K562 (cell line): ENCODE measurements at regions not wholly inside any gene's neighbourhood (a gene's known extent, or its start where the extent isn't known, plus 50 kb on each side); places are given as distances from the start of the nearest gene placed in this dataset.

Experiments
- ATF1 ChIP-seq, 2 experiments: fragments of 450-650 bp in 1 of 2; IDR thresholded peaks; 2 replicates each; pipeline ENCODE4 v1.6.1; 2016; ENCODE audit warnings: missing compliant biosample characterization in 1 of 2, missing genetic modification characterization in 1 of 2
- ATF7 ChIP-seq: fragments of 450-650 bp; IDR thresholded peaks from 2 replicates; pipeline ENCODE4 v1.7.1; 2014; ENCODE audit warnings: mild to moderate bottlenecking, moderate library complexity
- CBFA2T2 ChIP-seq: fragments of 450-650 bp; conservative IDR thresholded peaks from 2 replicates; pipeline ENCODE4 v1.6.1; 2017; ENCODE audit warnings: mild to moderate bottlenecking
- CEBPB ChIP-seq: fragments of 450-650 bp; IDR thresholded peaks from 2 replicates; pipeline ENCODE4 v1.6.1; 2016; ENCODE audit warnings: missing genetic modification characterization, missing compliant biosample characterization
- CREB1 ChIP-seq, 2 experiments: sonication (generic) in 1 of 2; formaldehyde crosslinking in 1 of 2; IDR thresholded peaks; 2 replicates each; pipeline versions ENCODE4 v1.6.1 to v1.8.0; 2012 to 2022; ENCODE audit warnings: inconsistent platforms in 1 of 2, mild to moderate bottlenecking in 1 of 2, missing genetic modification reagents in 1 of 2, moderate library complexity in 1 of 2
- EP300 ChIP-seq: IDR thresholded peaks from 2 replicates; pipeline ENCODE4 v1.6.1; 2012; ENCODE audit warnings: low read length, improper control_type of control experiment
- ERF ChIP-seq: fragments of 450-650 bp; formaldehyde crosslinking; IDR thresholded peaks from 2 replicates; pipeline ENCODE4 v1.4.0; 2020; ENCODE audit warnings: mild to moderate bottlenecking, mixed read lengths
- GATA2 ChIP-seq: sonication (generic); formaldehyde crosslinking; IDR thresholded peaks from 2 replicates; pipeline ENCODE4 v1.4.0; 2020; ENCODE audit warnings: mild to moderate bottlenecking, missing genetic modification reagents
- HDAC3 ChIP-seq: fragments of 450-650 bp; IDR thresholded peaks from 2 replicates; pipeline ENCODE4 v1.6.1; 2018; ENCODE audit warnings: borderline replicate concordance, mild to moderate bottlenecking, moderate library complexity; ENCODE audit not compliant: partially characterized antibody
- JUN ChIP-seq, 2 experiments: sonication (generic) in 1 of 2; formaldehyde crosslinking in 1 of 2; IDR thresholded peaks; 2 replicates each; pipeline versions ENCODE4 v1.6.1 to v1.8.0; 2012 to 2022; ENCODE audit warnings: borderline replicate concordance in 2 of 2, mild to moderate bottlenecking in 2 of 2, improper control_type of control experiment in 1 of 2, low read depth in 1 of 2, low read length in 1 of 2, missing genetic modification reagents in 1 of 2
- KDM5B ChIP-seq: fragments of 200-600 bp; sonication (generic); IDR thresholded peaks from 2 replicates; pipeline ENCODE4 v1.6.1; 2012; ENCODE audit warnings: low read depth, mild to moderate bottlenecking, moderate library complexity, low read length, control low read depth, inconsistent platforms; ENCODE audit not compliant: insufficient replicate concordance
- NCOA1 ChIP-seq: fragments of 450-650 bp; IDR thresholded peaks from 2 replicates; pipeline ENCODE4 v1.6.1; 2016; ENCODE audit warnings: low read depth
- NFIC ChIP-seq: fragments of 450-650 bp; IDR thresholded peaks from 2 replicates; pipeline ENCODE4 v1.6.1; 2017; ENCODE audit warnings: mild to moderate bottlenecking, inconsistent platforms
- RBBP5 ChIP-seq: fragments of 200-600 bp; sonication (generic); IDR thresholded peaks from 2 replicates; pipeline ENCODE4 v1.6.1; 2012; ENCODE audit warnings: borderline replicate concordance, mild to moderate bottlenecking, low read length, control low read depth, inconsistent platforms; ENCODE audit not compliant: insufficient read depth, poor library complexity, severe bottlenecking
- RFX5 ChIP-seq: IDR thresholded peaks from 2 replicates; pipeline ENCODE4 v1.6.1; 2011; ENCODE audit warnings: low read depth, mild to moderate bottlenecking, improper control_type of control experiment, low read length
- SIRT6 ChIP-seq: IDR thresholded peaks from one replicate; pipeline ENCODE4 v1.6.1; 2012; ENCODE audit warnings: low read depth, mild to moderate bottlenecking, control low read depth, inconsistent platforms, low read length, moderate library complexity
- SMAD4 ChIP-seq: fragments of 250-450 bp; sonication (Bioruptor Pico); conservative IDR thresholded peaks from 2 replicates; pipeline ENCODE4 v1.8.0; 2021; ENCODE audit warnings: inconsistent platforms, mild to moderate bottlenecking, moderate library complexity
- SP2 ChIP-seq: IDR thresholded peaks from 2 replicates; pipeline ENCODE4 v1.6.1; 2011; ENCODE audit warnings: mild to moderate bottlenecking, low read depth, low read length, moderate library complexity; ENCODE audit not compliant: poor library complexity, severe bottlenecking; ENCODE audit errors: extremely low read depth
- STAT6 ChIP-seq: sonication (generic); formaldehyde crosslinking; IDR thresholded peaks from 2 replicates; pipeline ENCODE4 v1.8.1; 2023; ENCODE audit warnings: mild to moderate bottlenecking, missing genetic modification reagents
- TEAD4 ChIP-seq, 2 experiments: sonication (generic) in 1 of 2; formaldehyde crosslinking in 1 of 2; IDR thresholded peaks; 2 replicates each; pipeline versions ENCODE4 v1.6.1 to v1.8.0; 2012 to 2022; ENCODE audit warnings: borderline replicate concordance in 1 of 2, inconsistent platforms in 1 of 2, low read length in 1 of 2, mild to moderate bottlenecking in 1 of 2, missing genetic modification reagents in 1 of 2
- ZNF282 ChIP-seq: sonication (generic); formaldehyde crosslinking; IDR thresholded peaks from 2 replicates; pipeline ENCODE4 v1.8.1; 2023; ENCODE audit warnings: missing genetic modification reagents
- ZNF551 ChIP-seq: fragments of 250-450 bp; sonication (Bioruptor Pico); IDR thresholded peaks from 2 replicates; pipeline ENCODE4 v1.5.0; 2021; ENCODE audit warnings: mild to moderate bottlenecking, moderate library complexity
- ZNF76 ChIP-seq: fragments of 250-450 bp; sonication (Bioruptor Pico); IDR thresholded peaks from 2 replicates; pipeline ENCODE4 v1.4.0; 2020; ENCODE audit warnings: mild to moderate bottlenecking, moderate library complexity, borderline replicate concordance
- ZNF766 ChIP-seq: fragments of 200-800 bp; sonication (Bioruptor generic); conservative IDR thresholded peaks from 2 replicates; pipeline ENCODE4 v1.6.1; 2016; ENCODE audit warnings: missing genetic modification characterization, missing compliant biosample characterization

- TF ChIP-seq ZNF76 (no peak), ATF1 (CRISPR knock-in tag; IDR thresholded peaks at IDR 0.05) (no peak), ATF1 (tag; IDR thresholded peaks at IDR 0.05) (no peak), RFX5 (no peak), RBBP5 (no peak), CBFA2T2 (peak; percentile 86), EP300 (peak; percentile 68), STAT6 (no peak), SMAD4 (CRISPR knock-in tag) (peak; percentile 77), SIRT6 (no peak), NCOA1 (no peak), CREB1 (IDR thresholded peaks at IDR 0.05) (no peak), CREB1 (CRISPR knock-in tag; IDR thresholded peaks at IDR 0.05) (no peak), ZNF766 (peak; percentile 77; the same call in 1 of the 2 replicates), JUN (IDR thresholded peaks at IDR 0.05; ENCODE audit: borderline replicate concordance, low read depth, low read length) (no peak), JUN (CRISPR knock-in tag; IDR thresholded peaks at IDR 0.05; ENCODE audit: borderline replicate concordance) (no peak), KDM5B (no peak), ATF7 (0 out of 2 replicates have a peak, but pooled peaks have one; percentile 19), ZNF551 (CRISPR knock-in tag) (no peak), SP2 (no peak), CEBPB (tag) (peak; percentile 46; the same call in 1 of the 2 replicates), HDAC3 (peak; percentile 49), NFIC (peak; percentile 60), GATA2 (CRISPR knock-in tag) (peak; percentile 51), ZNF282 (CRISPR knock-in tag) (no peak), TEAD4 (IDR thresholded peaks at IDR 0.05; ENCODE audit: low read length) (peak; percentile 95), TEAD4 (CRISPR knock-in tag; IDR thresholded peaks at IDR 0.05; ENCODE audit: borderline replicate concordance) (no peak), ERF (no peak)
Observed at GRCh38 chr2:64914735-64915509, 74.3 kb upstream of the SLC1A4 start (continued).
